GM18507 (cell line): ENCODE measurements at regions not wholly inside any gene's neighbourhood (a gene's known extent, or its start where the extent isn't known, plus 50 kb on each side); places are given as distances from the start of the nearest gene placed in this dataset.

ENCODE experiments used
- DNase-seq: peaks from one replicate; pipeline ENCODE4 v3.0.0; 2011; ENCODE audit warnings: low read depth; ENCODE audit not compliant: insufficient read length; ENCODE audit errors: extremely low spot score
- FAIRE-seq: peaks from 2 replicates; lab custom pipeline; 2011; peaks lifted over from hg19 to GRCh38; lab: Jason Lieb, UNC

- DNase-seq (no peak), FAIRE-seq (no peak)
Observed at GRCh38 chr4:46684041-46684440, 225.0 kb downstream of the COX7B2 start.

GRCh38 chr4:46676364-46676763, 232.7 kb downstream of the COX7B2 start:
- FAIRE-seq = no peak
- no peak for DNase-seq

GRCh38 chr4:46674326-46674725, 234.7 kb downstream of the COX7B2 start:
- FAIRE-seq = no peak
- no peak for DNase-seq

- DNase-seq = no peak
Observed at GRCh38 chr4:46667790-46668189, 241.3 kb downstream of the COX7B2 start.

GRCh38 chr4:46656071-46656470, 253.0 kb downstream of the COX7B2 start:
- DNase-seq (no peak), FAIRE-seq (no peak)

More at GRCh38 chr4:46667790-46668189, 241.3 kb downstream of the COX7B2 start:
- FAIRE-seq = no peak

GRCh38 chr4:46653842-46654241, 255.2 kb downstream of the COX7B2 start:
- no peak for FAIRE-seq

GRCh38 chr4:46649390-46649789, 259.5 kb upstream of the GABRA2 start:
- no peak for FAIRE-seq

More at GRCh38 chr4:46653842-46654241, 255.2 kb downstream of the COX7B2 start:
- no peak for DNase-seq

GRCh38 chr4:46648088-46648744, 258.3 kb upstream of the GABRA2 start:
- no peak for DNase-seq
- peak; percentile 61 for FAIRE-seq

More at GRCh38 chr4:46649390-46649789, 259.5 kb upstream of the GABRA2 start:
- DNase-seq = no peak

GRCh38 chr4:46645126-46645525, 255.2 kb upstream of the GABRA2 start:
- DNase-seq (no peak), FAIRE-seq (no peak)
